KOPT-K1 (cell line): ENCODE measurements at regions not wholly inside any gene's neighbourhood (a gene's known extent, or its start where the extent isn't known, plus 50 kb on each side); places are given as distances from the start of the nearest gene placed in this dataset.

ENCODE experiments used
- H3K27ac ChIP-seq: fragments of 200-600 bp; sonication (generic); 2 replicates; pipeline ENCODE4 v1.5.1; 2016; ENCODE audit warnings: antibody characterized with exemption, mild to moderate bottlenecking, low read depth, low read length; ENCODE audit not compliant: poor library complexity, severe bottlenecking
- H3K36me3 ChIP-seq: fragments of 200-600 bp; sonication (generic); 2 replicates; pipeline ENCODE4 v1.5.1; 2017; ENCODE audit warnings: antibody characterized with exemption, mild to moderate bottlenecking, low read length, moderate library complexity; ENCODE audit not compliant: insufficient read depth
- H3K9me3 ChIP-seq: fragments of 200-600 bp; sonication (generic); 2 replicates; pipeline ENCODE4 v1.5.1; 2017; ENCODE audit warnings: antibody characterized with exemption, low read length, mild to moderate bottlenecking; ENCODE audit not compliant: insufficient read depth, poor library complexity, severe bottlenecking

DNA sequence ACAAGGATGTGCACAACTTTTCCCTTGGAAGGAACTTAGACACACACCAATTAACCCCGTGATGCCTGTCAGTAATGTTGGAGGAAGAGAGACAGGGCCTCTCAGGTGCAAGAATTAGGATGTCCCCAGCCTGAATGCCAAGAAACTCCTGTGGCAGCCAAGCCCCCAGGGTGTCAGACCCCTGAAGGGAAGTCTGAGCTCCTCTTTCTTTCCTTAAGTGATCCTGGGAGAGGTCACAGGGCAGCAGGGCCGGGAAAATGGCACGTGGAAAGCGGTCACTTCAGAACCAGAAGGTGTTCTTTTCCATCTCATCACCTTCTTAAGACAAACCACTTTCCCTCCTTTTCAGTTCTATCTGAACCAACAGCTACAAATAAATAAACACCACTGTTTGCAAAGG is 185.9 kb downstream of the ANAPC1 start:
- Histone ChIP-seq H3K36me3 (no peaks in the 10 kb centered on the region), H3K9me3 (peaks cover 8% of the 10 kb centered on the region), H3K27ac (no peak overlapping the region)

DNA sequence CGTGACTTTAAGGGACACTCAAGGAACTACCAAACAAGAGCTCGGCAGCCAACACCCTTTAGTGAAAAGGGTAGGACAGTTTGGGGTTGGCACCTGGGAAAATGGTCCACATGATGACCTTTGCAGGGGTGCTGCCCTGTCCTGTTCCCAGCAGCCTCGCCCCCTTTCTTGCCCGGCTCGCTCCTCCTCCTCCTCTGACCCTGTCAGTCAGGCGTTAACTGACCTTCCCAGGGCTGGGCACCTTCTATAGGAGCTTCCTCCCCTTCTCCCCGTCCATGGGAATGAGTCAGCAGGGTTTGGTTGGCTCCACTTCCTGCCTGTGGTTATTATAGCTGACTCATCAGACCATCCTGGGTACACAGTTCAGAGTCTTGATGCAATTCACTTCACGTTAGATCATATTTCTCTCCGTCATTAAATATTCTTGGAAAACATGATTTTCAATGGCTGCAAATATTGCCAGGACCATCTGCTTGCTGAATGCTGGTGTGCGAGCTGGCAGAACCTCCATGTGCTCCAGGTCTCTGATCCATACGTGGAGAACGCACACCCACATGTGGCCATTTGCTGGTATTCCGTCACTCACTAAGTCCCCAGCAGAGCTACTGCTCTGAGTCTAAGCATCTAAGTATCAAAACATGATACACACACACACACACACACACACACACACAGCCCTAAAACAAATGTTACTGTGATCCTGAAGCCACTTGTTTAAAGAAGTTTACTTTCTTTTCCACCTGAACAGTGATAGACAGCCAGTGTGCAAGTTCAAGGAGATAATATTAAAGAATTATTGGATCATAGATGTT is 185.0 kb downstream of the ANAPC1 start:
- Histone ChIP-seq H3K36me3 (no peaks in the 10 kb centered on the region), H3K27ac (peak overlapping the region; percentile 59), H3K9me3 (peaks cover 8% of the 10 kb centered on the region)

GRCh38 chr2:111701266-111701665 is 182.7 kb downstream of the ANAPC1 start:
- Histone ChIP-seq H3K36me3 (no peaks in the 10 kb centered on the region), H3K27ac (peak overlapping the region; percentile 89)

DNA sequence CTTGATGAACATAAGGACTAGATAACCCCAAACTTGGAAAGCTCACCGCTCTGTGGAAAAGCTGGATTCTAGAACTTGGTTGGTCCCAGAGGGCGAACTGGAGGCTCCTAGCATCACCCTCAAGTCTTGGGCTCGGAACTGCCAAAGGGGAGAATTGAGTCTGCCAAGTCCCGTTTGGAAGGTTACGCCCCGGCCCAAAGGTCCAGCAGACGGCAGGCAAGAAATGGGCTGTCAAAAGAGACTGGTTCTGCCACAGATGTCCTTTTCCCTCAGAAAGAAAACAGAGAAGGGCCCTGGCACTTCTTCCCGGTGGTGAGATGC is 182.2 kb downstream of the ANAPC1 start:
- Histone ChIP-seq H3K27ac (peak overlapping the region; percentile 89), H3K9me3 (no peaks in the 10 kb centered on the region), H3K36me3 (no peaks in the 10 kb centered on the region)

More at GRCh38 chr2:111701266-111701665, 182.7 kb downstream of the ANAPC1 start:
- H3K9me3 ChIP-seq = no peaks in the 10 kb centered on the region

DNA sequence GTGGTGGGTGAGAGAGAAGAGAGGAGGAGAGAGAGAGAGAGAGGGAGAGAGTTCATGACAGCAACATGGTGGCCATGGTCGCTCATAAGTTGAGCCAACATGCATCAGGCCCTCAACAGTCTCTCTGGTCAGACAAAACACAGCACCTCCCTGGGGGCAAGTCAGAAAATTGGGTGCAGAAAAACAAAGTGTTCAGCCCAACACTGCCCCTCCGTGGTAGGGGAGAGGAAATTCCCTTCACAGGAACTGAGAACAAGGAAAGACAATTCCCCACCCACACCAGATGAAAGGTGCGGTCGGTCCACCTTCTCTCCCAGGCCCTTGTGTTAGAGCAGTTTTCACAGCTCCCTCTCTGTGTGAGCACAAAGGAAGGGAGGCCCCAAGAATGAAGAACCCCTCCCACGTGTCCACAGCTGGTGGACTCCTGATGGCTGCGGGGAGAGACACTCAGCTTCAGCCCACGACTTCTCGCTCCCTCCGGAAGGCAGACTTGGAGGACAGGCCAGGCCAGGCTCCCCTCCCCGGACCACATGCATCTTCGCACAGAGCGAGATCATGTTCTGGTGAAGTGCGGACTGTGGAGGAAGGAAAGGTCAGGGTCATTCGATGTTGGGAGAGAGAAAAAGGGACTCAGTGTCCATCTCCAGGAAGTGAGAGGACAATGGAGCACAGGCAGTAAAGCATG is 181.7 kb downstream of the ANAPC1 start:
- Histone ChIP-seq H3K9me3 (no peaks in the 10 kb centered on the region), H3K36me3 (no peaks in the 10 kb centered on the region), H3K27ac (peak overlapping the region; percentile 89)

DNA sequence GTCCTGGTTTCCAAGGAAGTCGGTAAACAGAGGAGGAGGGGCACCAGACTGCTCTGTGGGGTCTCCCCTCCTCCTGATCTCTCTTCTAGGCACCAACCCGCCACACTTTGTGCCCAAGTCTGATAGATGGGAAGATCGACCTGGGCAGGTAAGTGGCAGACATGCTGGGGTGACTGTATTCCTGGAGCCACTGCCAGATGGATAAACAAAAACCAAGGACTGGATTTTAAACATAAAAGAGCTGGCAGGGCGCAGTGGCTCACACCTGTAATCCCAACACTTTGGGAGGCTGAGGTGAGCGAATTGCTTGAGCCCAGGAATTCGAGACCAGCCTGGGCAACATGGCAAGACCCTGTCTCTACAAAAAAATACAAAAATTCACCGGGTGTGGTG is 181.2 kb downstream of the ANAPC1 start:
- peak overlapping the region; percentile 89 for H3K27ac ChIP-seq
- H3K36me3 ChIP-seq = no peaks in the 10 kb centered on the region
- H3K9me3 ChIP-seq = no peaks in the 10 kb centered on the region

GRCh38 chr2:111703759-111704158 is 180.2 kb downstream of the ANAPC1 start:
- no peaks in the 10 kb centered on the region for H3K9me3 ChIP-seq
- H3K27ac ChIP-seq = peak overlapping the region; percentile 89
- no peaks in the 10 kb centered on the region for H3K36me3 ChIP-seq

- no peaks in the 10 kb centered on the region for H3K36me3 ChIP-seq
- peak overlapping the region; percentile 89 for H3K27ac ChIP-seq
- H3K9me3 ChIP-seq = no peaks in the 10 kb centered on the region
Measured at GRCh38 chr2:111704246-111704645, 179.7 kb downstream of the ANAPC1 start.

DNA sequence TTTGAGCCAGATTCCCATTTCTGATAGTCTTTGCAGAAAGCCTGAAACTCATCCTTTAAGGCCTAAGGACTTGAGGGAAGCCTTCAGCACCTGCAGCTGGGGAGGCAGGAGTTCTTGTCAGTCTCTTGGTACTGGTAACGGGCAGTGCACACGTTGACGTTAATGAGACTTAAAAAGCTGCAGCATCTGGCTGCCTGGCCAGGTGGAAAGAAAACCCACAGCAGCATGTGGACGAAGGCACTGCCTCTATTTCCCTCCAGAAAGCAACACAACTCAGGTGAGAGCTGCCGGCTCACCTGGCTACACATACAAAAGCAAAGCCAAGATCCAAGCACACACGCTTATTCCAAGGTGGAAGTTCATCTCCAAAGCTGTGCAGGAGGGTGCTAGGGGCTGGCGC is 178.8 kb downstream of the ANAPC1 start:
- H3K27ac ChIP-seq = peak overlapping the region; percentile 89
- no peaks in the 10 kb centered on the region for H3K9me3 ChIP-seq
- H3K36me3 ChIP-seq = no peaks in the 10 kb centered on the region

- H3K36me3 ChIP-seq = no peaks in the 10 kb centered on the region
- H3K9me3 ChIP-seq = no peaks in the 10 kb centered on the region
- peak overlapping the region; percentile 89 for H3K27ac ChIP-seq
Measured at GRCh38 chr2:111705711-111706336, 178.2 kb downstream of the ANAPC1 start.

DNA sequence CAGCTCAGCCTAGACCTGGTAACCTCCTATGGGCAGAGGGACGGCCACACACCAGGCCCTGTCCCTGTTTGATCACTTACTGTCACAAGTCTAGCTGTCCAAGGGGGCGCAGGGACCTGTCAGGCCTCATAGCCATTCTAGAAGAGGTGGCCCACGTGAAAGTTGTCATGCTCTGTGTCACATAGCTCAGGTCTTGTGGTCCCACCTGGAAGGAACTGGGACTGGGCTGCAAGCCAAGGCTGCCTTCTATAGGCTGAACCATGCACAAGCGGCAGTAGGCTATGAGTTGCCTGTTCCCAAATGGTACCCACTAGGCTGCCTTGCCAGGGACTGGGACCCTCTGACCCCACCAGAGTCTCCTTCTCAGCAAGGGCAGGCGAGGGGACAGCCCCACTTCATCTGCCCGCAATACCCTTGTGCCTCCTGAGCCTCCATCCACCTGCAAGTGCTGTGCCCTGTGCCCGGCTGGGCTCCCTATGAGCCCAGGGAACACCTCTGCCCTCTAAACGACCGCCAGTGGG is 177.5 kb downstream of the ANAPC1 start:
- no peaks in the 10 kb centered on the region for H3K36me3 ChIP-seq
- H3K9me3 ChIP-seq = no peaks in the 10 kb centered on the region
- H3K27ac ChIP-seq = peak overlapping the region; percentile 89

DNA sequence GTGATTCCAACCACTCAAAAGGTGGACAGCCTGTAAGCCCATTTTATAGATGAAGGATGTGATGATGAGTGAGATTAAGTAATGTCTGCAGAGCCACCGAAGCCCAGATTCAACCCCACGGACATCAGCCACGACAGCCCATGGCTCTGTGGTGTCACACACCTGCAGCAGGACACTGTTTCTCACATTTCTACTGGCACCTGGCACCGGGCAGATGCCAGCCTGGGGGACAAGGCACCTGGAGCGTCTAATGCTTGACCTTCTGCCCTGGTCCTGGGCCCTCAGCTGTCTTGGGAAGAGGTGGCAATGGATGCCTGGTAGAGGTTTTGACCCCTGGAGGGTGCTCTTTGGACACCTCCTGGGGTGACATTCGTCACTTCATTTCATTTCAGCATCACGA is 176.3 kb downstream of the ANAPC1 start:
- peaks cover 10% of the 10 kb centered on the region for H3K9me3 ChIP-seq
- H3K27ac ChIP-seq = peak overlapping the region; percentile 89
- H3K36me3 ChIP-seq = no peaks in the 10 kb centered on the region

- no peaks in the 10 kb centered on the region for H3K36me3 ChIP-seq
- H3K27ac ChIP-seq = peak overlapping the region; percentile 89
- H3K9me3 ChIP-seq = peaks cover 11% of the 10 kb centered on the region
Measured at GRCh38 chr2:111708476-111709180, 175.4 kb downstream of the ANAPC1 start.

DNA sequence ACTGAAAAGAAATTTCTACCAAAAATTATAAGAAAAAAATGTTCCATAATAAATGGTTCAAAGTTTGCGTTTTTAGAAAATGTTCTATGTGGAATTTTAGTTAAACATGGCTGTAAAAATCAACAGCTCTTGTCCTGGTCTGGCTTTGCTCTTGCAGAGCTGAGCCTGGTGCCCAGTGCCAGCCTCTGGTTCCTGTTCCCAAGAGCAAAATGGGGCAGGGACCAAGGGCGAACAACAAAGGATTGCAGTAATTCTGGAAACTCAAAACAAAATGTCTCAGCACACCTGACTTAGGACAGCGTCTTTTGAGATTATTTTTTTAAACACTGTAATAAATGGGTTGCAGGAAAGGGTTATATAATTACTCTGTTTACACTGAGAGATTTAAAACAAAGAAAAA is 174.7 kb downstream of the ANAPC1 start:
- Histone ChIP-seq H3K36me3 (no peaks in the 10 kb centered on the region), H3K9me3 (peaks cover 11% of the 10 kb centered on the region), H3K27ac (peak overlapping the region; percentile 40)

DNA sequence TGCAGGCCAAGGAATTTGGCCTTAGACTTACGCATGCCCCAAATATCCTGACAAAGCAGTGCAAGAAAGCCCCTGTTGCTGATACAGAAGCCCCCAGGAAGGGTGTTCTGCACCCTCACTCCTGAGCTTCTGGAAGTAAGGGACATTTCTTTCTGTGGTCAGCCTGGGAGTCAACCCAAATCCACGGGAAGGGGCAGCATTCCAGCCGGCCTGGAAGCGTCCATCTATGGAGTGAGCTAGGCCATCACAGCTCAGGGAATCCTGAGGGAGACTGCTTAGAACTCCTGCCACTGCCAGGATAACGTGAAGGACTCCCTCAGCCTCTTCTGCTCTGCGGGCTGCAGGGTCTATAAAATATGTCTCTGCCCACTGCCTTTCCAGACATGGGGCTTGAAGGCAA is 173.9 kb downstream of the ANAPC1 start:
- no peaks in the 10 kb centered on the region for H3K36me3 ChIP-seq
- H3K9me3 ChIP-seq = peaks cover 11% of the 10 kb centered on the region
- H3K27ac ChIP-seq = peak overlapping the region; percentile 40
